22Rv1 (cell line): ENCODE measurements at regions not wholly inside any gene's neighbourhood (a gene's known extent, or its start where the extent isn't known, plus 50 kb on each side); places are given as distances from the start of the nearest gene placed in this dataset.

Experiments used
- ZFX ChIP-seq: fragments of 450-650 bp; IDR thresholded peaks from 2 replicates; pipeline ENCODE4 v1.6.1; 2017; ENCODE audit warnings: antibody characterized with exemption, borderline replicate concordance
- TF ChIP-seq, protein P1 (sequence below): fragments of 450-650 bp; IDR thresholded peaks from 2 replicates; pipeline ENCODE4 v1.5.1; 2017; ENCODE audit warnings: mild to moderate bottlenecking

- TF ChIP-seq, protein P1, sequence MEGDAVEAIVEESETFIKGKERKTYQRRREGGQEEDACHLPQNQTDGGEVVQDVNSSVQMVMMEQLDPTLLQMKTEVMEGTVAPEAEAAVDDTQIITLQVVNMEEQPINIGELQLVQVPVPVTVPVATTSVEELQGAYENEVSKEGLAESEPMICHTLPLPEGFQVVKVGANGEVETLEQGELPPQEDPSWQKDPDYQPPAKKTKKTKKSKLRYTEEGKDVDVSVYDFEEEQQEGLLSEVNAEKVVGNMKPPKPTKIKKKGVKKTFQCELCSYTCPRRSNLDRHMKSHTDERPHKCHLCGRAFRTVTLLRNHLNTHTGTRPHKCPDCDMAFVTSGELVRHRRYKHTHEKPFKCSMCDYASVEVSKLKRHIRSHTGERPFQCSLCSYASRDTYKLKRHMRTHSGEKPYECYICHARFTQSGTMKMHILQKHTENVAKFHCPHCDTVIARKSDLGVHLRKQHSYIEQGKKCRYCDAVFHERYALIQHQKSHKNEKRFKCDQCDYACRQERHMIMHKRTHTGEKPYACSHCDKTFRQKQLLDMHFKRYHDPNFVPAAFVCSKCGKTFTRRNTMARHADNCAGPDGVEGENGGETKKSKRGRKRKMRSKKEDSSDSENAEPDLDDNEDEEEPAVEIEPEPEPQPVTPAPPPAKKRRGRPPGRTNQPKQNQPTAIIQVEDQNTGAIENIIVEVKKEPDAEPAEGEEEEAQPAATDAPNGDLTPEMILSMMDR, result no peak
- no peak for TF ChIP-seq ZFX
Observed at GRCh38 chr21:23986987-23987386, 1620.3 kb downstream of the MRPL39 start.
